ENCODE measurements at regions not wholly inside any gene's neighbourhood (a gene's known extent, or its start where the extent isn't known, plus 50 kb on each side); places are given as distances from the start of the nearest gene placed in this dataset.

DNA sequence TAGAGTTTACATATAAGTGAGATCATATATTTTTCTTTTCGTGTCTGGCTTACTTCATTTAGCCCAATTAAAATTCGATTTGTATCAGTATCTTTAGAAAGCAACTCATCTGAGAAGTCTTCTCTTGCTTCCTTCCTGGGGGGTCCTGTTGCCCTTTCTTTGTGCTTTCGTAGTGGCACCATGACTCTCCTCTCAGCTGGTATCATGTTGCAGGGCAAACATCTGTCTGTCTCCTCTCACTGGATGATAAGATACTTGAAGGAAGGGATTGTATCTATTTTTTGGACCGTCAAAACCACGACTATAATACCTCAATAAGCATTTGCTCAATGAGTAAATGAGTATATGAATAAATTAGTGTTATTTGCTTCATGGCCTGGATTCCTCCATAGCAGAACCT, 382.5 kb upstream of the SORCS1 start:
- Mint-ChIP-seq H3K27me3 (ENCODE audit: low read depth) (no peaks in the 10 kb centered on the region), H3K4me3 (no peak overlapping the region), H3K36me3 (peaks cover 15% of the 10 kb centered on the region), H3K9me3 (peaks cover 21% of the 10 kb centered on the region), H3K27ac (no peak overlapping the region), H3K4me1 (peaks cover 51% of the 10 kb centered on the region)
- CTCF ChIA-PET, result no interaction called here
- TF ChIP-seq KAT7 (CRISPR knock-in tag; IDR thresholded peaks at IDR 0.05; ENCODE audit: borderline replicate concordance), result no peak
- TF ChIP-seq, protein P1, sequence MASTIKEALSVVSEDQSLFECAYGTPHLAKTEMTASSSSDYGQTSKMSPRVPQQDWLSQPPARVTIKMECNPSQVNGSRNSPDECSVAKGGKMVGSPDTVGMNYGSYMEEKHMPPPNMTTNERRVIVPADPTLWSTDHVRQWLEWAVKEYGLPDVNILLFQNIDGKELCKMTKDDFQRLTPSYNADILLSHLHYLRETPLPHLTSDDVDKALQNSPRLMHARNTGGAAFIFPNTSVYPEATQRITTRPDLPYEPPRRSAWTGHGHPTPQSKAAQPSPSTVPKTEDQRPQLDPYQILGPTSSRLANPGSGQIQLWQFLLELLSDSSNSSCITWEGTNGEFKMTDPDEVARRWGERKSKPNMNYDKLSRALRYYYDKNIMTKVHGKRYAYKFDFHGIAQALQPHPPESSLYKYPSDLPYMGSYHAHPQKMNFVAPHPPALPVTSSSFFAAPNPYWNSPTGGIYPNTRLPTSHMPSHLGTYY (CRISPR knock-in tag; IDR thresholded peaks at IDR 0.05), result no peak
- no peak for TF ChIP-seq IRF1 (CRISPR knock-in tag; IDR thresholded peaks at IDR 0.05)
- no peak for TF ChIP-seq ZNF121 (CRISPR knock-in tag; IDR thresholded peaks at IDR 0.05)
- TF ChIP-seq FOXJ3 (CRISPR knock-in tag; IDR thresholded peaks at IDR 0.05; ENCODE audit: borderline replicate concordance), result no peak
- no peak for TF ChIP-seq ZNF219 (CRISPR knock-in tag; IDR thresholded peaks at IDR 0.05; ENCODE audit: borderline replicate concordance)
- TF ChIP-seq EMX1 (CRISPR knock-in tag; IDR thresholded peaks at IDR 0.05), result no peak
- no peak for TF ChIP-seq NR2C2 (CRISPR knock-in tag; IDR thresholded peaks at IDR 0.05)
- TF ChIP-seq GRHL2 (CRISPR knock-in tag; IDR thresholded peaks at IDR 0.05; ENCODE audit: insufficient replicate concordance, severe bottlenecking), result no peak
- DNase-seq (ENCODE audit: low spot score) (no peak), ATAC-seq (no peak)
- POLR2A ChIA-PET, result no interaction called here

DNA sequence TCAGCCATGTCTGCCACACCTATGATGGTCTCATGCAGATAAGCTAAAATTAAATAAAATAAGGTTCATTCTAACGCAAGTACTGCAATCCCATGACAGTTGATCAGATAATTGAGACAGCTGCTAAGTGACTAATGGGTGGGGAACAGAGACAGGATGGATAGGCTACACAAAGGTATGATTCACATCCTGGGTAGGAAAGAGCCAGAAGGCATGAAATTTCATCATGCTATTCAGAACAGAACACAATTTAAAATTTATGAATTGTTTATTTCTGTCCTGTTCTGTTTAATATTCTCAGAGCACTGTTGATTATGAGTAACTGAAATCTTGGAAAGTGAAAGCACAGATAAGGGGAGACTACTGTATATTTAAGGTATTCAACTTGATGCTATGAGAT, 381.8 kb upstream of the SORCS1 start:
- no peak for TF ChIP-seq RORB (CRISPR knock-in tag; IDR thresholded peaks at IDR 0.05)
- no peak for TF ChIP-seq ZNF281 (CRISPR knock-in tag; IDR thresholded peaks at IDR 0.05)
- TF ChIP-seq, protein P2, sequence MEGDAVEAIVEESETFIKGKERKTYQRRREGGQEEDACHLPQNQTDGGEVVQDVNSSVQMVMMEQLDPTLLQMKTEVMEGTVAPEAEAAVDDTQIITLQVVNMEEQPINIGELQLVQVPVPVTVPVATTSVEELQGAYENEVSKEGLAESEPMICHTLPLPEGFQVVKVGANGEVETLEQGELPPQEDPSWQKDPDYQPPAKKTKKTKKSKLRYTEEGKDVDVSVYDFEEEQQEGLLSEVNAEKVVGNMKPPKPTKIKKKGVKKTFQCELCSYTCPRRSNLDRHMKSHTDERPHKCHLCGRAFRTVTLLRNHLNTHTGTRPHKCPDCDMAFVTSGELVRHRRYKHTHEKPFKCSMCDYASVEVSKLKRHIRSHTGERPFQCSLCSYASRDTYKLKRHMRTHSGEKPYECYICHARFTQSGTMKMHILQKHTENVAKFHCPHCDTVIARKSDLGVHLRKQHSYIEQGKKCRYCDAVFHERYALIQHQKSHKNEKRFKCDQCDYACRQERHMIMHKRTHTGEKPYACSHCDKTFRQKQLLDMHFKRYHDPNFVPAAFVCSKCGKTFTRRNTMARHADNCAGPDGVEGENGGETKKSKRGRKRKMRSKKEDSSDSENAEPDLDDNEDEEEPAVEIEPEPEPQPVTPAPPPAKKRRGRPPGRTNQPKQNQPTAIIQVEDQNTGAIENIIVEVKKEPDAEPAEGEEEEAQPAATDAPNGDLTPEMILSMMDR (IDR thresholded peaks at IDR 0.05), result no peak
- TF ChIP-seq EMX1 (CRISPR knock-in tag; IDR thresholded peaks at IDR 0.05), result no peak
- TF ChIP-seq ZNF121 (CRISPR knock-in tag; IDR thresholded peaks at IDR 0.05), result no peak
- no peak for TF ChIP-seq TCF7 (CRISPR knock-in tag; IDR thresholded peaks at IDR 0.05; ENCODE audit: low read depth)
- no peak for TF ChIP-seq CREB1 (CRISPR knock-in tag; IDR thresholded peaks at IDR 0.05)
- no peak for TF ChIP-seq ZNF416 (CRISPR knock-in tag; IDR thresholded peaks at IDR 0.05)
- Mint-ChIP-seq H3K27ac (no peak overlapping the region), H3K27me3 (ENCODE audit: low read depth) (no peaks in the 10 kb centered on the region), H3K9me3 (peaks cover 21% of the 10 kb centered on the region), H3K36me3 (peaks cover 15% of the 10 kb centered on the region), H3K4me1 (peaks cover 53% of the 10 kb centered on the region), H3K4me3 (no peak overlapping the region)
- CTCF ChIA-PET, result no interaction called here
- ATAC-seq (no peak), DNase-seq (ENCODE audit: low spot score) (no peak)
- POLR2A ChIA-PET, result no interaction called here

DNA sequence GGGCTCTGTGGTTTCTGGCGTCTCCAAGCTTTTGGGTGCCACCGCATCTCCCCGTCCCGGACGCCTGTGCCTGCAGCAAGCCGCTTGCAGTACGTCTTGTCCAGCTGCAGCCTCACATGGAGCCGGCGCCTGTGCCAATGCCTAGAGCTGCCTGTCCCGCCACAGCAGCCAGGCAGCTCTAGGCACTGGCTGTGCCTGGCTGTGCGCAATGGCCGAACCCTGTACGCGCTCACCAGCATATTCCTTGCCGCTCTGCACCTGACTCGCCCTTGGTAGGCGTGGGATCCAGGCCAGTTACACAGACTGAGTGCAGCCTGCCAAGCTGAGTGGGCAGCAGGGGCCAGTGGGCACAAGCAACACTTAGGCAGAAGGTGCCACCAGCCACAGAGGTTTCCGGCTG, 381.2 kb upstream of the SORCS1 start:
- H3K4me3 Mint-ChIP-seq, result no peak overlapping the region
- H3K4me1 Mint-ChIP-seq, result peaks cover 53% of the 10 kb centered on the region
- H3K27me3 Mint-ChIP-seq (ENCODE audit: low read depth), result no peaks in the 10 kb centered on the region
- ChIA-PET POLR2A (no interaction called here), CTCF (interaction anchor here (1.1 kb wide), 2 partner anchors 12 to 269 kb away, joined by 5 read pairs; no protein-coding TSS in a partner anchor)
- H3K9me3 Mint-ChIP-seq, result peaks cover 16% of the 10 kb centered on the region
- H3K36me3 Mint-ChIP-seq, result peaks cover 12% of the 10 kb centered on the region
- no peak for ATAC-seq
- H3K27ac Mint-ChIP-seq, result no peak overlapping the region
- DNase-seq (ENCODE audit: low spot score), result no peak
- TF ChIP-seq ZNF416 (CRISPR knock-in tag; IDR thresholded peaks at IDR 0.05), result no peak
- no peak for TF ChIP-seq NR2C2 (CRISPR knock-in tag; IDR thresholded peaks at IDR 0.05)
- TF ChIP-seq PRRX2 (CRISPR knock-in tag; IDR thresholded peaks at IDR 0.05), result no peak
- TF ChIP-seq, protein P3, sequence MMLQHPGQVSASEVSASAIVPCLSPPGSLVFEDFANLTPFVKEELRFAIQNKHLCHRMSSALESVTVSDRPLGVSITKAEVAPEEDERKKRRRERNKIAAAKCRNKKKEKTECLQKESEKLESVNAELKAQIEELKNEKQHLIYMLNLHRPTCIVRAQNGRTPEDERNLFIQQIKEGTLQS (CRISPR knock-in tag; conservative IDR thresholded peaks at IDR 0.05), result no peak
- TF ChIP-seq GABPB1 (CRISPR knock-in tag; IDR thresholded peaks at IDR 0.05), result no peak
- TF ChIP-seq IRF2 (CRISPR knock-in tag; IDR thresholded peaks at IDR 0.05; ENCODE audit: borderline replicate concordance, low read depth), result no peak
- no peak for TF ChIP-seq ZNF317 (CRISPR knock-in tag; IDR thresholded peaks at IDR 0.05; ENCODE audit: borderline replicate concordance, low read depth)

Data from WTC11 (cell line).